NCI-H82 treated with DMSO at 0.1 percent for 48 hours (cell line): ENCODE measurements at regions not wholly inside any gene's neighbourhood (a gene's known extent, or its start where the extent isn't known, plus 50 kb on each side); places are given as distances from the start of the nearest gene placed in this dataset.

Experiments
- DNase-seq: peaks from one replicate; lab custom pipeline; 2025; ENCODE audit not compliant: unreplicated experiment; lab: John Stamatoyannopoulos, UW

DNA sequence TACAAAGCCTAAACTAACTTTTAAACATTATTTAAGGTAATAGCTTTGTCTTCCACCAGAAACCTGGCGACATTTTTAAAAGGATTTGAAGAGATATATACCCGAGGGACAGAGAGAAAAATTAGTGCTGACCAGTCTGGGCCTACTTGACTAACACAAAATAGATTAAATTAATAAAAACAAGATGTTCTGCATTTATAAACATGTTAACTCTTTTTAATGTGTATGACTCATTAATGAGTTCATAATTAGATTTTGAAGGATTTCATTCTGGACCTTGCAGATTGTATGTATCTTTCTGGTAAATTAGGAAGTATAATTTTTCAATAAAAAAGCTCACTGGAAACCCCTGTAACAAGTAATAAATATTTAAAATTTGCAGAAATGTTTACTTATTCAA is 459.1 kb upstream of the CDH9 start:
- DNase-seq = no peak

DNA sequence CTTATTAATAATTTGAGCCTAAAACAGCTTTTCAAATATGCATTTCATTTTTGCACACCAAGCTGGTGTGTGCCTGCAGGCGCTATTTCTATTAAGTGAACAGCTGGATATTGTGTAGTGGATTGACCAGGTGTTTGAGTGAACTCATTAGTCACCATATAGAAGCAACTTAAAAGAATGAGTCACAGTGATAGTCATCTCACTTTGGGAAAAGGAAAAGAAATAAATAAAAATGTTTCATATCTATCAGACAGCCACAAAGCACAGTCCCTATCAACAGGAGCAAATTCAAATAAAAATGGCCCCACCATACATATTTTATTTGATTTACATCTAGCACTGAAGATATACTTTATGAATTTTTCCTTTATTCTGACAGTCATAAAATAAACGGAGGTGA is 456.5 kb upstream of the CDH9 start:
- DNase-seq = no peak

DNA sequence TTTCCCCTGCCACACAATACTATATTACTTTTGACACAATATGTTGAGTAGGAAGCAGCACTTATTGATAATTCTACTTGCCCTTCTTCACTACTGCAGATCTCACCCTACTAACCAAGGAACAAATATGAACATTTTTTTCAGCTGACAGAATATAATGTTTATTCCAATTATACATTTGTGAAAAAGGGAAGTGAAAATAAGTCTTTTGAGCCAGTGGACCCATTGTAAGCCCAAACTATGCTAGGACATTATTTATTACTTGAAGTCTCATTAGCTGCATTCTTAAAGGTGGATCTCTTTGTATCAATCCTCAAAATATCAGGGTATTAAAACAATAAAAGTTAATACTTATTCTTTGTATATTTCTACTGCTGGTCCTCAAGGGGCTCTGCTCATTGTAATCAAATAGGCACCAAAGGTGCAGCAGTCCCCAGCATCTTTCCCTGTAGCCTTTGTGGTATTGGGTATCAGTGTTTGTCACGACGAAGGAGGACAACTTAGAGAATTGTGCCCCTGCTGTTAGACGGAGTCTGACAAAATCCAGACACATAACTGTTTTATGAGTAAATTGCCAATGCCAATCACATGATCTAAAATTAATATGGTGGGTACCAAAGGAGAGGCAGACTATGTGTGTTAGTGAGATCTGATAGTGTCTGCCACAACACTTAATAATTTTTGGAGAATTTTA is 453.5 kb upstream of the CDH9 start:
- no peak for DNase-seq

DNA sequence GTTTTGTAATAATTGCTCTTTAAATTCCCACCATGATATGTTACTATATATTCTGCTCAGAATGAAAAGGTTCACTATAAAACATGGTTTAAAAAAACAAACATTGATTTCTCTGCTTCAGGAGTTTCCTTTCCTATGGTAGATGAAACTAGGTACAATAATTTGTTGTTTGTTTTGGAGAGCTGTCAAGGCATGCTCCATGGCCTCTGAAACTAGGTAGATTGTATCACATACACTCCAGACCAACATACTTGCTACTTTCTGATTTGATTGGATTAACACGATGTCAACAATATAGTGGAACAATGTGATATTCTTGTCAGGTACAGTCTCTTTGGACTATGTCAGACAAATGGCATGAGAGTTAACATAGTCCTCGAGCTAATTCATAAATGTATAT is 452.7 kb upstream of the CDH9 start:
- no peak for DNase-seq

DNA sequence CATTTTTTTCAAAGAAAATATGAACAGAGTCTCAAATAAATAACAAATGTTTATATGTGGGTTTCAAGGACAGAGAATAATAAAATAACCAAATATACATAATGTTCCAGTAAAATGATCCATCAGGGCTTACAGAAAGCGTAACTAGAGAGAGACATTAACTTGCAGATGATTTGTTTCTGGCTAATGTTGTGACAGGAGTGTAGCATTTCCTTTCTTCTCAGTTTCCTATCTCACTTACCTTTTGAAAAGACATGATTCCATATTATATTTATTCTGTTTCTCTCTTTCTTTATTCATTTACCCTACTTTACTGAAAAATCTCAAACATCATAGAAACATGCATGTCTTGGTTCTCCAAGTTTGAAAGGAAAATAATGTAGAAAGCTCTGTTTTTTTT is 451.3 kb upstream of the CDH9 start:
- no peak for DNase-seq

DNA sequence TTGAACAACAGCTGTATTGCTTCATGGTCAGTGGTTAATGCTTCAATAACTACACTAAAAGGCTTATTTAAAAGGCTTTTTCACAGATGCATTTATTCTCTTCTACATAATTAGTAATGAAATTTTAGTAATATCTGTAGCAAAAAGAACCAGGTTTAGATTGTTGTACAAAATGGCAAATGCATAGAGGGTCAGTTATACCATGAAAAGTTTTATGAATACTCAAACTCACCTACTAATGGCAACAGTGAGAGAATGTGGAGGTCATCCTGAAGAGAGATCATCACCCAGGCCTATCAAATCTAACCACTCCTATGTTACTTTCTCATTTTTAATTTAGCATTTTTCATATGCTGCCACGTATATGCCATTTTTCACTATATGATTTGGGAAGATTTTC is 444.3 kb upstream of the CDH9 start:
- no peak for DNase-seq

DNA sequence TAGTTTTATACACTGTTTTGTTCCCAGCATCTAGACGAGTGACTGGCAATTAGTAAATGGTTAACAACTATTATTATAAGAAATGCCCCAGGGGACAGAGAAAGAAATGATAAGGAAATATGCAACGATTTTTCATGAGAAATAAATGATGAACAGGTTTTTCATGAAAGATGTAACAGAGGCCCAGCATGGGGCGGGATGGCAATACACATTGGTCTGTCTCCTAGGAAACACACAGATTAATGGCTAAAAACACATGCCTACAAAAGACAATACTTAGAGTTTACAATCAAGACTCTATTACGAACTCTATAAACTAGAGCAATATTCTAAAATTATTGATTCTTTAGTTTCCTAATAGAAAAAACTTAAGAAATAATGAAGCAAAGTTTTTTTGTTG is 441.5 kb upstream of the CDH9 start:
- no peak for DNase-seq

DNA sequence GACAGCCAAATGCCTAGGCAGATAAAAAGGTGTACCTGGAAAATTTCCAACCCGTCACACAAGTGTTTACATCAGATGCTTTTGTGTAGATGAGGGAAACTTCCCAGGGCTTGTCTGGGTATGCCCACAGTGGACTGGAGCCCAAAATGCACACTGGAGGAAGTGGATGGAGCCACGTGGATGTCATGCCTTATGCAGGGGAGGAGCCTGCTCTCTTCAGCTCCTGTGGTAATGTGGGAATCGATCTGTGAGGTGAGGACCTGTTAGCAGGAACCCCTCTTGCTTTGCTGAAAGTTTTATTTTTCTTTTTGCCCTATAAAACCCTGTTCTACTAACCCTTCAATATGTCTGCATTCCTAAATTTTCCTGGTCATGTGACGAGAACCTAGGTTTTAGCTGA is 439.2 kb upstream of the CDH9 start:
- no peak for DNase-seq

DNA sequence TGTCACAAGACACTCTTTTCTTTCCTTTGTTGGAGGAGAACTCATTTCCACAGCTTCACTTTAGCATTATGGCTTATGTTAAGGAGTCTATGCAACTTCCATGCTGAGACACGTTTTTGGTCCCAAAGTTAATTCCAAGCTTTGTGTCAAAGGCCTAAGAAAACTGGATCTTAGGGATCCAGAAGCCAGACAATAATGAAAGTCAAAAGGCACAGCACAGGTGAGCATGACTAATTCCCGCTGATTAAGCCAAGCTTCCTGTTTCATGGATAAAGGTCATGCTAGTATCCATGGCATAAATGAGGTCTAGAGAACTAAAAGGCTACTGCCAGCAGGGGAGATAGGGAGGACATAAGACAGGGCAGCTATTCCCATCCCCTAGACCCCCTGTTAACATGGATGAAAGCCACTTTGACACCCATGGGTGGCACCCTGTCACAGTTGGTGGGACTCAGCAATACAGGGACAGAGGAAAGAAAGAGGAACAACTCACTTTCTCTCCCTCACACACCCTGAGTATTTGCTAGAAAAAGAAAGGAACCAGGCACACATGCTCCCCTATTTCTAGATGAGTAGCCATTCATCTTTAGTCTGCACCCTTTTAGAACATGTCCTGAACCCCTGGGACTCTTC is 438.1 kb upstream of the CDH9 start:
- DNase-seq = no peak

DNA sequence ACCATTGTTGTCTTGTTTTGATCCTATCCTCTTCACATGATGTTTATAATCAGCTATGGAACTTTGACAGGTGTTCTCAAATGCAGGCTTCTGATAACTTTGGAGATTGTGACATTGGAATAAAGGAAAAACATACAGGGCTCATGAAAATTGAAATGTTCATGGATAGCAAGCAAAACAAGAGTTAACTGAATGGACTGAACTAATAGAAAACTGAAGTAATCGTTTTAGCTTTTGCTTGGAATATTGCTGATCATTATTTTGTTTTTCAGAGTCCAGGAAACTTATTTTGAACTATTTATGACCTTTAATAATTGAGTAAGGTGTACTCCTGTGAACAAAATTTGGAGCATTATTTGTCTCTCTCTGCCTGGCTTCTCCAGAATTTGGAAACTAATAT is 436.7 kb upstream of the CDH9 start:
- no peak for DNase-seq

DNA sequence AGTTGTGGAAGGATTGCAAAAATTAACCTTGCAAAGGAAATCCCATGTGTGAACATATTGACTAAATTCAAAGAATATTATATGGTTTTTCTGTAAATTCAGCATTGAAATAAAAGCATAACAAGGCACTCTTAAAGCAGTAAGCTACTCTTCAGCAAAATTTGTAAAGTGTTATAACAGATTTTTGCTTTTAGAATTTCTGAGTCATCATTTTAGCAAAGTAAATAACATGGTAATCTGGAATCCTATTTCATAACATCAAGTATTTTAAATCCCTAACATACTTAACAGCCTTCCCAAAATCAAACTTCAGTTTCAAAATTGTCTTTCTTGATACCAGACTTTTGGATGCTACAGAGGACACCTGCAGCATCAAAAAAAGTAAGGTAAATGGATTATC is 436.0 kb upstream of the CDH9 start:
- no peak for DNase-seq

DNA sequence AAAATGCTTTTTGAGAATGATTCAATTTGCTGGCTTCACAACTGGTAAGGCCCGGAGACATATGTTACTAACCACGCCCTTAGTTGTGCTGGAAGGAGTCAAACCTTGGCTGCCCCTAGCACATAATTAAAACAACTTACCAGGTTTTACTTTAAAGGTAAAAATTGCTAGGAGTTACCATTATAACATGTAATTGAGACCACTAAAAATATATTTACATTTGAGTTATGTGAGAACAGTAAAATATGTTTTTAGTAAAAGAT is 435.6 kb upstream of the CDH9 start:
- DNase-seq = no peak

DNA sequence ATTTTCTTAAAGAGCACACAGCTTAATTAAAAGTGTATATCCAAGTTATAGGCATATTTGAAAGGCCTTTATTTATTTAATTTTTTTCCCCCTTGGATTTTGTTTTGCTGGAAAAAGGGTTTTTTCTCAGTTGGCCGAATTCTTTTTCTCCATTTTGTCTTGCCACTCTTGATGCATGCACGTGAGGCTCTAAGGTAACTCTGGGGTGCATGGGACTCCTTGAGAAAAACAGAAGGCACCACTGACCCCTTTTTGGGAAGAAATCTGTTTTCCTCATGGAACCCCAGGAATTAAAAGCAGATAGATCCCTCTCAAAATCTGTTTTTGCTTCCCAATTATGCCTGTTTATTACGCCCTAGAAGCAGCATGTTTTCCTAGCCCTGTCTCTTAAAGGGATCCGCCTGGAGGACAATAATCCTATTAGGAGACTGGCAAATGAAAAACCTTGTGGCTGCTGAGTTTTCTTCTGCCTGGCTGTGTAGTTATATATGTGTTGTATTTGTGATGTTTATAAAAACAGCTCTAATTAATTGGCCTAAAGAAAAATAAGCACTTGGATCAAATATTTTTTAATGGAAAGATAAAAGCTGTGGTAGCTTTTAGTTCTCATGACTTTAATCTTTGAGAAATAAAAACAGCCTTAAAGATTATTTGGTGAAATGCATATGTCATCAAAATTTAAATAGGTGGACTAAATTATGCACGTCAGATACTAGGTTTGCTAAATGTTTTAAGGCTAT is 435.1 kb upstream of the CDH9 start:
- peak; percentile 49 for DNase-seq

DNA sequence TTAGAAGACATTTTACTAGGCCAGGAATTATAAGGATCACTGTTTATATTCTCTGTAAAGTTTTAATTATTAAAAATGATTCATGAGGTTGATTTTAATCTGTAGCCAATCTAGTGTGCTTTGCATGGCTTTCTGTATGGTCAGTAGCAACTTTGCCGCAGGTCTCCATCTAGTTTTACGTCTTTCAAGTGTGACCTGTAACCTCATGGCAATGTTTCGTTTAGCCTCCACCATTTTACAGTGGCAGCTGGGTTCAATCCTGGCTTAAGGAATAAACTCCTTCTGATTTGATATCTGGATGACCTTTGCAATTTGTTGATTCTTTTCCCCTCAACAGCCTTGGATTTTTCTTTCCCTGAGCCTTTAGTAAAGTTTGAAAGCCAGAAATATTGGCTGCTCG is 434.5 kb upstream of the CDH9 start:
- DNase-seq = no peak

DNA sequence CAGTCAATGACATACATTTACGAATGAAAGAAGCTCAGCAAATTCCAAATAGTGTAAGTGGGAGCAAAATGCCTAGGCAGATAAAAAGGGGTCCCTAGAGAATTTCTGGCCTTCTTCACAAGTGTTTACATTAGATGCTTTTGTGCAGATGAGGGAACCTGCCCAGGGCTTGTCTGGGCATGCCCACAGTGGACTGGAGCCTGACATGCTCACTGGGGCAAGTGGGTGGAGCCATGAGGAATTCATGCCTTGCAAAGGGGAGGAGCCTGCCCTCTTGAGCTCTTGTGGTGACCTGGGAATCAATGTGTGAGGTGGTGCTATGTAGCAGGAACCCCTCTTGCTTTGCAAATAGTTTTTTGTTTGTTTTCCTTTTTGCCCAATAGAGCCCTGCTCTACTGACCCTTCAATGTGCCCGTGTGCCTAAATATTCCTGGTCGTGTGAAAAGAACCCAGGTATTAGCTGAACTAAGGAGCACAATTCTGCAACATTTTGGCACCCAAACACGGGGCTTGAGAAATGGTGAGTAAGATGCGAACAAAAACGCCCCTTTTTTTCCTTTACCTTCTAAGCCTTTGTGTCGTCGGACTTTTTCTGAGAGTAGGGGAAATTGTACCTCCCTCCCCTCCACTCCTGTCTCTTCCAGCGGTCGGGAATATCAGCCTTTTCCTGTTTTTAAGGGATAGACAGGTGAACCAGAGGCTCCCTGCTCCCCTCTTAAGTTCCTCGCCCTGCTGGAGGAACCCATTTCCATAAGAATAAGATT is 433.8 kb upstream of the CDH9 start:
- no peak for DNase-seq

DNA sequence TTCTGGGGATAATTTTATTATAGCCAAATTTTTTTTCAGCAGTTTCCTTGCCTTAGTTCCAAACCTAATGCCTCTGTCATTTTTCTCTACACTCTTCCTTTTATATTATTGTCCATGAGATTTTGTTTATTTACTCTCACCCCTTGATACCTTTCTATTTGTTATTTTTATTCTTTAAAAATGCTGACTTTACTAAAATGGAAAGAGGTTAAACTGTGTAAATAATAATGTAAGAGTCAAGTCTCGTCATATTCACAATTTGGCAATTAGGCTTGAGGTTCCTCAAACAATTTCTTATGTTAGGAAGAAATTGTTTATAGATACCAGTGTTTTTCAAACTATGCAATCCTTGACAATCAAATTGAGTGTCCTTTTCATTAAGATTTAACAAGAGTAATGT is 428.6 kb upstream of the CDH9 start:
- DNase-seq = no peak

DNA sequence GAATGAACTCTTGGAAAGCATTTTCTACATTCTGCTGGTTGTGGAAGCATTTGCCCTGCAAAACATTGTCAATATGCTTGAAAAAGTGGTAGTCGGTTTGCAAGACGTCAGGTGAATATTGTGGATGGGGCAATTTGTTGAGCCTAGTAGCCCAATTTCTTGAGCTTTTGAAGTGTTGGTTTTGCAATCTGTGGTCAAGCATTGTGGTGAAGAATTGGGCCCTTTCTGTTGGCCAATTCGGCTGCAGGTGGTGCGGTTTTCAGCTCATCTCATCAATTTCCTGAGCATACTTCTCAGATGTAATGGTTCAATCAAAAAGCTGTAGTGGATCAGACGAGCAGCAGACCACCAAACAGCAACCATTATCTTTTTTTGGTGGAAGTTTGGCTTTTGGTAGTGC is 426.8 kb upstream of the CDH9 start:
- no peak for DNase-seq

DNA sequence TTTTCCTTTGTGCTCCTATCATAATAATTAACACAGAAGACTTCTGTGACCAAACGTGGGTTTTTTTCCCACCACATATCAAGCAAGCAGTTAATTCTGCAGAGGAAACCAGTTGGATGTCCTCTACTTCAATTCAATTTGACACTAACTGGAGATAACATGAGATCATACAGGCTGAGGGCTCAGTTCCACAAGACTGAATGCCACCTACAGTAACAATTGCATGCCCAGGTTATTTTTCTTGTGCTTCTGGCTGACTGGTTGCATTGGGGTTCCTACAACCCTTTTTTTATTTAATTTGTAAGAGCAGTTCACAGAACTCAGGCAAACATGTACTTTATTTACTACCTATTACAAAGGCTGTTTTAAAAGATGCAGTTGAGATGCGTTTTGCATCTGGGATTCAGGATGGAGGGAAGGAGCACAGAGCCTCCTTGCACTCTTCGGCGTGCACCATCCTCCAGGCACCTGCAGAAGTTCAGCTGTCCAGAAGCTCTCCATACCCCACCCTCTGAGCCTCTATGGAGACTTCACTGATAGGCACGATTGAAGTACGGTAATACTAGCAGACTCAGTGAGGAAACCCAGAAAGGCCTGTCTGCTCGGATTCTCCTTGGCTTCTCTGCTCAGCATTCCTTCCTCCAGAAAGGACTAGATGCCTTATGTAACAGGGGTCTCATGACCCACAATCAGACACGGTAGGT is 425.2 kb upstream of the CDH9 start:
- no peak for DNase-seq

DNA sequence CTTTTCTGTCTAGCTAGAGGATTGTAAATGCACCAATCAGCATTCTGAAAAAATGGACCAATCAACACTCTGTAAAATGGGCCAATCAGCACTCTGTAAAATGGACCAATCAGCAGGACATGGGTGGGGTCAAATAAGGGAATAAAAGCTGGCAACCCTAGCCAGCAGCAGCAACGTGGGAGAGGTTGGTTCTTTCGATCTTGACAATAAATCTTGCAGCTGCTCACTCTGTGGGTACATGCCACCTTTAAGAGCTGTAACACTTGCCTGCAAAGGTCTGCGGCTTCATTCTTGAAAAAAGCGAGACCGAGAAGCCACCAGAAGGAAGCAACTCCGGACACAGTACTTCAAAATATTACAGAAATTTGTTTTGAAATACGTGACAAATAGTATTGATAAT is 424.6 kb upstream of the CDH9 start:
- DNase-seq = no peak

DNA sequence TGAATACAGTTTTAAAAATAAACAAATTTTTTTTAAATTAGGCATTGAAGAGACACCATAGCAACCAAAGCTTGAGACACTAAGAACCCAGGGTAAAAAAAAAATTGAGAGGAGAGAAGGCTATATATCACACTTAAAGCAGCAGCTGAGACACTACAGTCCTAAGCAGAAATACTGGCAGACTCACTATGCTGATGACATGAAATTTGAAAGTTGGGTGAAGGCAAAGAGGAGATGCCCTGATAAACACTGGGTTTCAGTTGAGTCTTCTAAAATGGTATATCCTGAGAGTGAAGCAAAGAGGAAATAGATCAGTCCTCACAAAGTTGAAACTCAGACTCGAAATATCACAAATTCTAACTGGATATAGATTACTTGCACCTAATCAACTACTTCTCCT is 419.9 kb upstream of the CDH9 start:
- no peak for DNase-seq

DNA sequence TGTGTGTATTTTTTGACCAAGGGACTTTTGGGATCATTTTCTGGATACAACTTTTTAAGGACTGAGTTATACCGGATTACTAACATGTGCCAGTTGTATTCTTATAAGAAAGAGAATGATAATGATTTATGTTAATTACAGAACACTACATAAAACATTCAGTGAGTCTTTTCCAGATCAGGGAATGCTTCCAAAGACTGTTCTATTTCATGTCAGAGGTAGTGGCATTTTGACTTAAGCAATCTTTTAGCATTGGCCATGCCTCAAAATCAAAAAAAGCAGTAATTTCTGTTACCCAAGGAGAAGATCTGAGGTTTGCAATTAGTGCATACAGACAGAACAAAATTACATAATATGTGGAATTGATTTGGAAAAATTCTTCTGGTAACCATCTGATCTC is 413.0 kb upstream of the CDH9 start:
- DNase-seq = no peak

DNA sequence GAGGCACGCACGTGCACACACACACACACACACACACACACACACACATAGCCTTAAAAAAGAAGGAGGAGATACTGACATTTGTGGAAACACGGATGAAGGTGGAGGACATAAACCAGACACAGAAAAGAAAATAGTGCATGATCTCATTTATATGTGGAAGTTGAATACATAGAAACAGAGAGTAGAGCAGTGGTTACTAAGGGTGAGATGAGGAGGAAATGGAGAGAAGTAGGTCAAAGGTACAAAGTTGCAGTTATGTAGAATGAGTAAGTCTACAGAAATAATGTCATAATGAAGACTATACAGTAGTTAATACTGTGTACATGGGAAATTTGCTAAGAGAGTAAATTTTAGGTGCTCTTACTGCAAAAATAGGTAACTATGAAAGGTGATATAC is 412.2 kb upstream of the CDH9 start:
- no peak for DNase-seq
